GM19452 (cell line): ENCODE measurements at regions not wholly inside any gene's neighbourhood (a gene's known extent, or its start where the extent isn't known, plus 50 kb on each side); places are given as distances from the start of the nearest gene placed in this dataset.
A peak's percentile ranks its signal among the peaks of the same experiment; 100 is the strongest.
"Not testable (repeated sequence)": the region's sequence is repeated elsewhere in the genome, so short reads cannot be mapped to it uniquely, and the experiment has no call there.

ENCODE experiments used
- ATAC-seq: cut with Tn5 transposase; IDR thresholded peaks from one replicate; pipeline ENCODE4 v1.9.1; 2021; ENCODE audit not compliant: unreplicated experiment

DNA sequence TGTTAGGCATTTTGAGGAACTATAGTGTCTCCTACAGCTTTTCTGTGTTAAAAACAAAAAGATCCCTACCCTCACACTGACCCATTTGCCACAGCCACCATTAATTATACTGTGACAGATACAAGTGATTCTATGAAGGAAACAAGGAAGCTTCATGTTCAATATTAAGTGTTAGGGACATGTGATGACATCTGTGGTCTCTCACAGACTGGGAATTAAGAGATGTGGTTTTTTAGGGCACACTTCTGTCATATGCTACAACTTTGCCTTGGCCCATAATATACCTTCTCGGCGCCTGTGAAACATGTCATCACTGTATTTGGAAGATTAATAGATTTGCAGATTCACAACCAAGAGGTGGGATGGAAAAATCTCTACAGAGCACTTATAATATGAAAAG, 102.9 kb upstream of the TCF21 start:
- ATAC-seq: no peak

DNA sequence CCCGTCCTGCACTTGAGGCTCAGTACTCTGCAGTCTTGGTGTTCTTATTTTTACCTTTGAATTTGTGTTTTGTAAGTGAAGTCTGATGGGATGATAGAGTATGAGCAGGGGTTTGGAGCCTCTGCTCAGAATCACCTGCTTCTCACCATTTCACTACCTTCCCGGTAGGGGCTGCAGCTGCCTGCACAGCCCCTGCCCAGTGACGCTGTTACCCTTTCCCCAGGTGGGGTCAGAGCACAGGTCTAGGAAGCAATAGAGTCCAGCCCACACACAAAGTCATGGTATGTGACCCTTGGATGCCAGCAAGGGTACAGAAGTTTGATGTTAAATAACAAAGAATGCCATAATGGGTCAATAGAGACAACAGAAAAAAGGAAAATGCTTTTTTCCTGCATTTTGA, 101.8 kb upstream of the TCF21 start:
- no peak for ATAC-seq

- ATAC-seq: no peak
Measured at GRCh38 chr6:133787859-133788505, 100.9 kb upstream of the TCF21 start.

- ATAC-seq: no peak
Measured at GRCh38 chr6:133788556-133788955, 100.4 kb upstream of the TCF21 start.

DNA sequence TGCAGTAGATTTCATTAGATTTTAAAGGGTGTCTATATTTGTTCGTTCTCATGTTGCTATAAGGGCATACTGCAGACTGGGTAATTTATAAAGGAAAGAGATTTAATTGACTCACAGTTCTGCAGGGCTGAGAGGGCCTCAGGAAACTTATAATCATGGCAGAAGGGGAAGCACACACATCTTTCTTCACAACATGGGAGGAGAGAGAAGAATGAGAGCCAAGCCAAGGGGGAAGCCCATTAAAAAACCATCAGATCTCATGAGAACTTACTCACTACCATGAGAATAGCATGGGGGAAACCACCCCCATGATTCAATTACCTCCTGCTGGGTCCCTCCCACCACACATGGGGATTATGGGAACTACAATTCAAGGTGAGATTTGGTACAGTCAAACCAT, 99.5 kb upstream of the TCF21 start:
- ATAC-seq: not testable (repeated sequence)

- not testable (repeated sequence) for ATAC-seq
Measured at GRCh38 chr6:133790756-133791155, 98.2 kb upstream of the TCF21 start.

- ATAC-seq: not testable (repeated sequence)
Measured at GRCh38 chr6:133795051-133795450, 93.9 kb upstream of the TCF21 start.

GRCh38 chr6:133796235-133796634, 92.7 kb upstream of the TCF21 start:
- no peak for ATAC-seq

- no peak for ATAC-seq
Measured at GRCh38 chr6:133799043-133799442, 89.9 kb upstream of the TCF21 start.

GRCh38 chr6:133802861-133803260, 86.1 kb upstream of the TCF21 start:
- ATAC-seq: no peak

GRCh38 chr6:133804265-133804664, 84.6 kb upstream of the TCF21 start:
- no peak for ATAC-seq

DNA sequence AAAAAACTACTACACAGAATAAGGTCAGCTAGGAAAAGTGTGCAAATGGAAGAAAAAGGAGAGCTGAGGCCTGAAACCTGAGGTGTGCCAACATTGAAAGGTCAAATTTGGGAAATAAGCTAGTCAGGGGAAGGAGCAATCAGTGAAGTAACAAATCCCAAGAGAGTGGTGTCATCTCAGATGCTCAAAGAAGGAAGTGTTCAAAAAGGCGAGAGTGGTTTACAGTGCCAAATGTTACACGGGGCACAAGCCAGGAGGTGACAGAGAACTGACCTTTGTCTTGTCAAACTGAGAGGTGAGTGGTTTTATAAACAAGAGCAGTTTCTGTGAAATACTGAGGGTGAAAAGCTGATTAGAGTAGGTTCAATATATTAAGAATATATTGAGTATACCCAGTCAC, 83.0 kb upstream of the TCF21 start:
- peak; percentile 64 for ATAC-seq

DNA sequence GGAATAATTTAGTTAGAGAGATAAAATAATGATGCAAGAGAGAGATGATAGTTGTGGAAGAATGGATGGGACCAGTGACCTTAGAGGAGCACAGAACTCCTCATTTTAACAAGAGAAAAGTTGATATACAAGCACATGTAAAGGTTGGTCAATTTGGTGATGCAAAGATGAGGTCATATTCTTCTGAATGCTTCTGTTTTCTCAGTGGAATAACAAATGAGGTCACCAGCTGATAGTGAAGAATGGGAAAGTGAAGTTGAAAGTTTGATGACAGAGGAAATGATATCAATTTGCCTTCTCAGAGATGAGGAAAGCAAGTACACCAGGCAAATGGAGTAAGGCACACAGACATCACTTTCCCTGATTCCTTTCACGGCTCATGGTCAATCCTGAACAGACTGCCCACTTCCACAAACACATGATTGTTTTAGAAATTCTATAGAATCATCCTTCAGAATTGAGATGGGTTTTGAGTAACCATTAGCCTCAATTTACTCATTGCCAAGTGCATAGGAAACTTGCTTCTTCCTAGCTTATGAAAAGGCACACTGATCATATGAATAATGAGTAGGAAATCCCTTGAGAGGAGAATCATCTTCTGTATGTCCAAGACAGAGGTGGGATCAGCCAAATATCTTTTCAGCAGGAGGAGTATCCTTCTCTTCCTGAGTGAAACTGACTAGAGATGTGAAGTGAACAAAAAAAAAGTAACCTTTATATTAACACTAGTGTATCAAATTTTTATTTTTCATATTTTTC, 82.4 kb upstream of the TCF21 start:
- peak; percentile 25 for ATAC-seq

DNA sequence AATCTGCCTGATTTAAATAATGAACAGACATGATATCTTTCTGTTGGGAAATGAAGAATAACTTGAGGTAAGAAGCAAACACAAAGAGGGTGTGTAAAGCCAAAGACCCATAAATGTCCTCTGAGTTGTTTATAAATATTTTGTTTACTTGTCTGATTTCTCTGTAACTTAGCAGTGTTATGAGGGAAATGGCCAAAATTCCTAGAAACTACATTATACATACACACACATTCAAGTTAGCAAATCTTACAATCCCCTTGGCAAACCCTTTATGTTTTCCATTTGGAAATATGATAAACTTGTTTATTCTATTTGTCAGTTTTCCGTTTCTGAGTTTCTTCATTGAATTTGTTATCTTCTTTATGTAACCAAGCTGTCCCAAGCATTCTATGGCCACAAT, 81.4 kb upstream of the TCF21 start:
- ATAC-seq: no peak

DNA sequence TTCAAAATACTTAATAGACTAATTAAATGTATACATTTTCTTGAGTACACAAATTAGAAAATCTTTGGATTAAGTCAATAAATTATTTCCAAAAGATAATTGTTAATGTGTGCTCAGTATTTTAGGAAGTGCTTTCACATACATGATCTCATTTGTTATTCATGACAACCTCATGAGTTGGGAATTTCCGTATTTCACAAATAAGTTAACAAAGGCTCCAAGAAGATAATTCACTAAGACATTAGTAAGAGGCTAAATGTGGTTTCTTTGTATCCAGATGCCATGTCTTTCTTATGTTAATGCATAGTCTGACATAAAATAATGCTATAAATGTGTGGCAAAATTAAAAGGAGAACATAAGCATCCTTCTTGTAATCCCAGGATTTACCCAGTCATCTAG, 79.5 kb upstream of the TCF21 start:
- ATAC-seq: no peak

DNA sequence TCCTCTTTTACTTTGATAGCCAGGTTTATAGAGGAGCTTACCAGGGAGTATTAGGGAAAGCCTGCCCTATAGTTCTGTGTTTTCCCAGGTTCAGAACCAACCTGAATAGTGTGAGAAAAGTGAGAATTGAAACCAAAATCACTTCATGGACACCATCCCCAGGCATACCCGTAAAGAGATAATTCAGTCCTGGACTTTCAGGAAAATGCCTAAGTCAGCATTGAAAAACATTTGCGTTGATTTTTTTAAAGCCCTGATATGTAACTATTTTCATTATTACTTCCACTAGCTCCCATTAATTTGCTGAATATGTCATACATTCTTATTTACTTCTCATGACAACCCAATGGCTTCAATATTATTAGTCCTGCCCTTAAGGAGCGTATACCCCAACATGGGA, 77.4 kb upstream of the TCF21 start:
- ATAC-seq: no peak

DNA sequence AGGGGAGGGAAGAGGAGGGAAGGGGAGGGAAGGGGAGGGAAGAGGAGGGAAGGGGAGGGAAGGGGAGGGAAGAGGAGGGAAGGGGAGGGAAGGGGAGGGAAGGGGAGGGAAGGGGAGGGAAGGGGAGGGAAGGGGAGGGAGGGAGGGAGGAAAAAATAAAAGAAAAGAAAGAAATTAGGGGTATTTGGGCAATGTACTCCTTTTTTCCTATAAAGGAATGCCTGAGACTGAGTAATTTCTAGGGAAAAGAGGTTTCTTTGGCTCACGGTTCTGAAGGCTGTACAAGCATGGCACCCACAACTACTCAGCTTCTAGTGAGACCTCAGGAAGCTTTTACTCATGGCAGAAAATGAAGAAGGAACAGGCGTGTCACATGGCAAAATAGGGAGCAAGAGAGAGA, 76.5 kb upstream of the TCF21 start:
- ATAC-seq: not testable (repeated sequence)

GRCh38 chr6:133814238-133814637, 74.7 kb upstream of the TCF21 start:
- no peak for ATAC-seq

DNA sequence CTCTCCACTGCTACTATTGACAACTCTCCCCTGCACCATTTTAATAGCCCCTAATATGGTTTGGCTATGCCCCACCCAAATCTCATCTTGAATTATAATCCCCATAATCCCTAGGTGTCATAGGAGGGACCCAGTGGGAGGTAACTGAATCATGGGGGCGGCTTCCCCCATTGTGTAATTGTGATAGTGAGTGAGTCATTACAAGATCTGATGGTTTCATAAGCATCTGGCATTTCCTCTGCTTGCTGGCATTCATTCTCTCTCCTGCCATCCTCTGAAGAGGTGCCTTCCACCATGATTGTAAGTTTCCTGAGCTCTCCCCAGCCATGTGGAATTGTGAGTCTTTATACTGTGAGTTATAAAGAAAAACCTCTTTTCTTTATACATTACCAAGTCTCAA, 74.1 kb upstream of the TCF21 start:
- ATAC-seq: no peak

- no peak for ATAC-seq
Measured at GRCh38 chr6:133815313-133815712, 73.6 kb upstream of the TCF21 start.

DNA sequence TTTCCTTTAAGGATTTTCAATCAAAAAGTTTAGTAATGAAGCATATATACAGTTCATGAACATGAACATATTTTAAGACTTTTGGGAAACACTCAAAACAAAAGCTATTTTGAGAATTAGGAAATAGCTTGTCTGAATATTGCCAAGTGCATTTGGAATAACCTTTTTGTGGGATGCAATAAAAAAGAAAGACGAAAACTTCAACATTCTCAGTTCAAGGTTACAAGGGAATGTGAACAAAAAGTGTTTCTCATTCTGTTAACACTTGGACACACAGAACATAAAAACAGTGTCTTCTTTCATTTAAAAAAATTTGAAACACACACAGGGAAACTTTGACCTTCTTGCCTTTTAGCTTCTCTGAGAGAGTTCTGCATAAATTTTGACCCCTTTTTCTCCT, 72.7 kb upstream of the TCF21 start:
- ATAC-seq: no peak

DNA sequence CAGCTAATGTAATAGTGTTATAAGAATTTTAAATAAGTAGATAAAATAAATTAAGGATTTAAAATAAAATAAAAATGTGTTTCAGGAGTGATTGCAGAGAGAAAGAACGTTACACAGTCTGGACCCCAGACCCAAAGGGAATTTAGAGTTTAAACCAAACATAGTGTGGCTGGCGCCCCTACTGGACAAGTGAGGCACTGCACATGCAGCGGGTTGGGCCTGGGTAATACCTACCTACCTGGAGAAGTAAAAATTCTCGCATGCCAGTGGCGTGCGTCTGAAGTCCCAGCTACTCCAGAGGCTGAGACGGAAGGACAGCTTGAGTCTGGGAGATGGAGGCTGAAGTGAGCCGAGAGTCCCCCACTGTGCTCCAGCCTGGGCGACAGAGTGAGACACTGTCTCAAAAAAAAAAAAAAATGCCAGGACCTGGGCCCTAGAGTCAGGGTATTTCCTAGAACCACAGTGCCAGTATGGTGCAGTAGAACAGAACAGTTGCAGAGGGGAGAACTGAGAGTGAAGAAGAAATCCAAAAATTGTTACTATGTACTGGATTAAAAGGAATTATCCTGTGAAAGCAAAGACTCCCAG, 71.4 kb upstream of the TCF21 start:
- ATAC-seq: no peak
